ENCODE measurements at regions not wholly inside any gene's neighbourhood (a gene's known extent, or its start where the extent isn't known, plus 50 kb on each side); places are given as distances from the start of the nearest gene placed in this dataset.

DNA sequence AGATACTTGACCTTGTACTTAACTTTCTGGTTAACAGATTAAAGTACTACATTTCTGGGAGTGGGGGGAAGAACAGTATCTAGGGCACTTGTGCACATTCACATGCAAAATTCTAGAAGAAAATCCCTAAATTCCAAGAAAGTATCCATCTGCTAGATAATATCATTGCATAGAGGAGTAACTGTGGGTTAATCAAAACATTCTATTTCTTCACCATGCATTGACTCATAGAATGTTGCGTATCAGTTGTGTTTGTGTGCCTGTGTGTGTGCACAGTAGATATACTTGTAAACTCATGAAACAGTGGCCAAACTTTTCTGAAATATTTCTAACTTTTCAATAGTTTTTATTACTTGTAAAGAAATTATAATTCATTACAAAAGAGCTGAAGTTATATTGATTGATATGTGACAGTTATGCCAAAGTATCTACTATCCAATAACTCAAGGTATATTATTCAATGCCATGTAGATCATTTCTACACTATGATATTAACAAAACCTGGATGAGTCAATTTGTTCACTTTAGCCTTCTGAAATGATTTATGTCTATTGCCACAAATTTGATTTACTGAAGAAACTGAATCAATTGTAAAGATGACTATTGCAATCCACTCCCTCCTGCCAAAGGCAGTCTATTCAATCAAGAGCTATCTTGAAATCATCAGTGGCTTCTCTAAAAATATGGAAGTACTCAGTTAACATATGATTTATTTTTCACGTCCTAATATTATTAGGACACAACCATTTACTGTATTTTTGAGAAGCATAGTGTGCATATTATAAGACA is 756.7 kb upstream of the ARGLU1 start:
- no peaks in the 10 kb centered on the region for H3K9me2 ChIP-seq (ENCODE audit: insufficient read depth, low read length)
- TF ChIP-seq, protein P1, sequence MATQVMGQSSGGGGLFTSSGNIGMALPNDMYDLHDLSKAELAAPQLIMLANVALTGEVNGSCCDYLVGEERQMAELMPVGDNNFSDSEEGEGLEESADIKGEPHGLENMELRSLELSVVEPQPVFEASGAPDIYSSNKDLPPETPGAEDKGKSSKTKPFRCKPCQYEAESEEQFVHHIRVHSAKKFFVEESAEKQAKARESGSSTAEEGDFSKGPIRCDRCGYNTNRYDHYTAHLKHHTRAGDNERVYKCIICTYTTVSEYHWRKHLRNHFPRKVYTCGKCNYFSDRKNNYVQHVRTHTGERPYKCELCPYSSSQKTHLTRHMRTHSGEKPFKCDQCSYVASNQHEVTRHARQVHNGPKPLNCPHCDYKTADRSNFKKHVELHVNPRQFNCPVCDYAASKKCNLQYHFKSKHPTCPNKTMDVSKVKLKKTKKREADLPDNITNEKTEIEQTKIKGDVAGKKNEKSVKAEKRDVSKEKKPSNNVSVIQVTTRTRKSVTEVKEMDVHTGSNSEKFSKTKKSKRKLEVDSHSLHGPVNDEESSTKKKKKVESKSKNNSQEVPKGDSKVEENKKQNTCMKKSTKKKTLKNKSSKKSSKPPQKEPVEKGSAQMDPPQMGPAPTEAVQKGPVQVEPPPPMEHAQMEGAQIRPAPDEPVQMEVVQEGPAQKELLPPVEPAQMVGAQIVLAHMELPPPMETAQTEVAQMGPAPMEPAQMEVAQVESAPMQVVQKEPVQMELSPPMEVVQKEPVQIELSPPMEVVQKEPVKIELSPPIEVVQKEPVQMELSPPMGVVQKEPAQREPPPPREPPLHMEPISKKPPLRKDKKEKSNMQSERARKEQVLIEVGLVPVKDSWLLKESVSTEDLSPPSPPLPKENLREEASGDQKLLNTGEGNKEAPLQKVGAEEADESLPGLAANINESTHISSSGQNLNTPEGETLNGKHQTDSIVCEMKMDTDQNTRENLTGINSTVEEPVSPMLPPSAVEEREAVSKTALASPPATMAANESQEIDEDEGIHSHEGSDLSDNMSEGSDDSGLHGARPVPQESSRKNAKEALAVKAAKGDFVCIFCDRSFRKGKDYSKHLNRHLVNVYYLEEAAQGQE (IDR thresholded peaks at IDR 0.05; ENCODE audit: borderline replicate concordance) = no peak
- TF ChIP-seq EP300 (conservative IDR thresholded peaks at IDR 0.05; ENCODE audit: poor library complexity, severe bottlenecking) (no peak), TAF1 (IDR thresholded peaks at IDR 0.05; ENCODE audit: low read depth) (no peak), MXI1 (conservative IDR thresholded peaks at IDR 0.05; ENCODE audit: poor library complexity, severe bottlenecking) (no peak), SMC3 (conservative IDR thresholded peaks at IDR 0.05; ENCODE audit: poor library complexity) (no peak), POLR2AphosphoS5 (IDR thresholded peaks at IDR 0.05) (no peak)
- TF ChIP-seq, protein P2, sequence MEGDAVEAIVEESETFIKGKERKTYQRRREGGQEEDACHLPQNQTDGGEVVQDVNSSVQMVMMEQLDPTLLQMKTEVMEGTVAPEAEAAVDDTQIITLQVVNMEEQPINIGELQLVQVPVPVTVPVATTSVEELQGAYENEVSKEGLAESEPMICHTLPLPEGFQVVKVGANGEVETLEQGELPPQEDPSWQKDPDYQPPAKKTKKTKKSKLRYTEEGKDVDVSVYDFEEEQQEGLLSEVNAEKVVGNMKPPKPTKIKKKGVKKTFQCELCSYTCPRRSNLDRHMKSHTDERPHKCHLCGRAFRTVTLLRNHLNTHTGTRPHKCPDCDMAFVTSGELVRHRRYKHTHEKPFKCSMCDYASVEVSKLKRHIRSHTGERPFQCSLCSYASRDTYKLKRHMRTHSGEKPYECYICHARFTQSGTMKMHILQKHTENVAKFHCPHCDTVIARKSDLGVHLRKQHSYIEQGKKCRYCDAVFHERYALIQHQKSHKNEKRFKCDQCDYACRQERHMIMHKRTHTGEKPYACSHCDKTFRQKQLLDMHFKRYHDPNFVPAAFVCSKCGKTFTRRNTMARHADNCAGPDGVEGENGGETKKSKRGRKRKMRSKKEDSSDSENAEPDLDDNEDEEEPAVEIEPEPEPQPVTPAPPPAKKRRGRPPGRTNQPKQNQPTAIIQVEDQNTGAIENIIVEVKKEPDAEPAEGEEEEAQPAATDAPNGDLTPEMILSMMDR (IDR thresholded peaks at IDR 0.05; ENCODE audit: poor library complexity, severe bottlenecking) = no peak
- H2AFZ ChIP-seq (ENCODE audit: low read depth, low read length) = no peak overlapping the region
- H3K27me3 ChIP-seq (ENCODE audit: insufficient read depth, low read depth, low read length) = no peaks in the 10 kb centered on the region
- no peaks in the 10 kb centered on the region for H3K9me3 ChIP-seq (ENCODE audit: low read length)
- H3K9ac ChIP-seq (ENCODE audit: low read length) = no peak overlapping the region
- no peaks in the 10 kb centered on the region for H3K79me2 ChIP-seq (replicated peaks; ENCODE audit: insufficient read depth, low read length)
- H4K20me1 ChIP-seq (ENCODE audit: insufficient read depth) = no peaks in the 10 kb centered on the region
- no peaks in the 10 kb centered on the region for H3K36me3 ChIP-seq (ENCODE audit: insufficient read depth, low read length)
- no peak overlapping the region for H3K4me3 ChIP-seq (ENCODE audit: low read length)
- H3F3A ChIP-seq (ENCODE audit: insufficient read depth, low read length, poor library complexity, severe bottlenecking) = no peaks in the 10 kb centered on the region
- H3K27ac ChIP-seq (ENCODE audit: low read length) = no peak overlapping the region
- H3K4me2 ChIP-seq (ENCODE audit: low read length) = no peak overlapping the region

DNA sequence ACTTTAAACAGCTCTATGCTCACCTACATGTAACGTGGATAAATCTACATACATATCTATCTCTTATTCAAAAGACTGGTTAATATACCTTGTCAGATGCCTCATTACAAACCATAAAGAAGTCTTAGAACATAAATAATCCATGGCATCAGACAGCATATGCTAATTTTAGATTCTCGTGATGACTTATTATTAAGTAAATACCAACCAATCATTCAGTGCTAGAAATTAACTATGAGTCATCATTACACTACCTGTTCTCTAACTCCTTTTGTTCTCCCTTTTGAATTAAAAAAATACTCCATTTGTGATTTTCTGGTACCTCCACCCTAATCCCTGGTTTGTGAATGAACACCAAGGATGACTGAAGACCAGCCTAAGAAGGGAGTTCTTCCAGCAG is 754.3 kb upstream of the ARGLU1 start:
- H3K79me2 ChIP-seq (replicated peaks; ENCODE audit: insufficient read depth, low read length) = no peaks in the 10 kb centered on the region
- no peaks in the 10 kb centered on the region for H4K20me1 ChIP-seq (ENCODE audit: insufficient read depth)
- H2AFZ ChIP-seq (ENCODE audit: low read depth, low read length) = no peak overlapping the region
- H3K27me3 ChIP-seq (ENCODE audit: insufficient read depth, low read depth, low read length) = no peaks in the 10 kb centered on the region
- H3K9me3 ChIP-seq (ENCODE audit: low read length) = no peaks in the 10 kb centered on the region
- H3K9ac ChIP-seq (ENCODE audit: low read length) = no peak overlapping the region
- H3K4me2 ChIP-seq (ENCODE audit: low read length) = no peak overlapping the region
- H3K9me2 ChIP-seq (ENCODE audit: insufficient read depth, low read length) = no peaks in the 10 kb centered on the region
- H3K4me3 ChIP-seq (ENCODE audit: low read length) = no peak overlapping the region
- no peak overlapping the region for H3K27ac ChIP-seq (ENCODE audit: low read length)
- no peaks in the 10 kb centered on the region for H3K36me3 ChIP-seq (ENCODE audit: insufficient read depth, low read length)
- no peak for TF ChIP-seq EP300 (conservative IDR thresholded peaks at IDR 0.05; ENCODE audit: poor library complexity, severe bottlenecking)
- TF ChIP-seq, protein P1 (IDR thresholded peaks at IDR 0.05; ENCODE audit: borderline replicate concordance) = no peak
- TF ChIP-seq MXI1 (conservative IDR thresholded peaks at IDR 0.05; ENCODE audit: poor library complexity, severe bottlenecking) = no peak
- TF ChIP-seq, protein P2 (IDR thresholded peaks at IDR 0.05; ENCODE audit: poor library complexity, severe bottlenecking) = no peak
- TF ChIP-seq RAD21 (conservative IDR thresholded peaks at IDR 0.05) = no peak
- TF ChIP-seq TAF1 (IDR thresholded peaks at IDR 0.05; ENCODE audit: low read depth) = no peak
- no peak for TF ChIP-seq SMC3 (conservative IDR thresholded peaks at IDR 0.05; ENCODE audit: poor library complexity)
- TF ChIP-seq POLR2AphosphoS5 (IDR thresholded peaks at IDR 0.05) = no peak
- no peak for TF ChIP-seq EZH2 (IDR thresholded peaks at IDR 0.05; ENCODE audit: borderline replicate concordance, insufficient read depth, low read length, poor library complexity, severe bottlenecking)
- H3F3A ChIP-seq (ENCODE audit: insufficient read depth, low read length, poor library complexity, severe bottlenecking) = no peaks in the 10 kb centered on the region

Data from neural cell (in vitro differentiated cells).